ENCODE measurements at regions not wholly inside any gene's neighbourhood (a gene's known extent, or its start where the extent isn't known, plus 50 kb on each side); places are given as distances from the start of the nearest gene placed in this dataset.

GRCh38 chr22:34526681-34527080 is 539.3 kb upstream of the ISX start:
- TF ChIP-seq POLR2AphosphoS5 (IDR thresholded peaks at IDR 0.05) (no peak), CTCF (IDR thresholded peaks at IDR 0.05) (no peak), EP300 (IDR thresholded peaks at IDR 0.05; ENCODE audit: low read depth) (no peak), POLR2A (IDR thresholded peaks at IDR 0.05) (no peak)
- Histone ChIP-seq H3K27me3 (no peaks in the 10 kb centered on the region), H3K9me3 (no peaks in the 10 kb centered on the region), H3K36me3 (no peaks in the 10 kb centered on the region), H3K4me1 (no peaks in the 10 kb centered on the region), H3K4me3 (no peak overlapping the region), H3K27ac (no peak overlapping the region)
- WGBS, 2 donors (ENCODE audit: low coverage in 1 of 2), result 83 to 100% methylated on average over 2 of the region's 2 CpGs
- intact Hi-C loops (cut with DNase I; ENCODE audit: low total_unique reads) (no loop called here), in situ Hi-C loops (cut with MboI; ENCODE audit: low pct_ligation_motif_present in 1 of 4, low pct_unique_long_range_greater_than_20kb in 1 of 4, low sequenced_read_pairs in 3 of 4) (no loop called here)
- DNase-seq, result no peak

- H3K4me1 ChIP-seq, result no peaks in the 10 kb centered on the region
- TF ChIP-seq POLR2AphosphoS5 (IDR thresholded peaks at IDR 0.05) (no peak), EP300 (IDR thresholded peaks at IDR 0.05; ENCODE audit: low read depth) (no peak), CTCF (IDR thresholded peaks at IDR 0.05) (no peak), POLR2A (IDR thresholded peaks at IDR 0.05) (no peak)
- in situ Hi-C loops (cut with MboI; ENCODE audit: low pct_ligation_motif_present in 1 of 4, low pct_unique_long_range_greater_than_20kb in 1 of 4, low sequenced_read_pairs in 3 of 4), result no loop called here
- DNase-seq, result no peak
- intact Hi-C loops (cut with DNase I; ENCODE audit: low total_unique reads), result no loop called here
- no peaks in the 10 kb centered on the region for H3K36me3 ChIP-seq
- H3K9me3 ChIP-seq, result no peaks in the 10 kb centered on the region
- WGBS, 2 donors (ENCODE audit: low coverage in 1 of 2), result 9 to 23% methylated on average over 4 of the region's 4 CpGs
- H3K27ac ChIP-seq, result no peak overlapping the region
- no peaks in the 10 kb centered on the region for H3K27me3 ChIP-seq
- H3K4me3 ChIP-seq, result no peak overlapping the region
Observed at GRCh38 chr22:34534101-34534500, 531.9 kb upstream of the ISX start.

GRCh38 chr22:34567367-34567766 is 498.6 kb upstream of the ISX start:
- Histone ChIP-seq H3K36me3 (no peaks in the 10 kb centered on the region), H3K27me3 (no peaks in the 10 kb centered on the region), H3K27ac (no peak overlapping the region), H3K4me1 (no peaks in the 10 kb centered on the region), H3K4me3 (no peak overlapping the region), H3K9me3 (no peaks in the 10 kb centered on the region)
- in situ Hi-C loops (cut with MboI; ENCODE audit: low pct_ligation_motif_present in 1 of 4, low pct_unique_long_range_greater_than_20kb in 1 of 4, low sequenced_read_pairs in 3 of 4) (no loop called here), intact Hi-C loops (cut with DNase I; ENCODE audit: low total_unique reads) (no loop called here)
- TF ChIP-seq POLR2A (IDR thresholded peaks at IDR 0.05), result no peak
- TF ChIP-seq POLR2AphosphoS5 (IDR thresholded peaks at IDR 0.05), result no peak
- no peak for TF ChIP-seq EP300 (IDR thresholded peaks at IDR 0.05; ENCODE audit: low read depth)
- no peak for TF ChIP-seq CTCF (IDR thresholded peaks at IDR 0.05)
- WGBS, 2 donors (ENCODE audit: low coverage in 1 of 2), result 57 to 66% methylated on average over 2 to 4 of the region's 4 CpGs
- no peak for DNase-seq

- no peaks in the 10 kb centered on the region for H3K27me3 ChIP-seq
- no peaks in the 10 kb centered on the region for H3K36me3 ChIP-seq
- DNase-seq, result no peak
- H3K9me3 ChIP-seq, result no peaks in the 10 kb centered on the region
- in situ Hi-C loops (cut with MboI; ENCODE audit: low pct_ligation_motif_present in 1 of 4, low pct_unique_long_range_greater_than_20kb in 1 of 4, low sequenced_read_pairs in 3 of 4) (no loop called here), intact Hi-C loops (cut with DNase I; ENCODE audit: low total_unique reads) (no loop called here)
- H3K4me3 ChIP-seq, result no peak overlapping the region
- H3K4me1 ChIP-seq, result no peaks in the 10 kb centered on the region
- no peak overlapping the region for H3K27ac ChIP-seq
- TF ChIP-seq POLR2AphosphoS5 (IDR thresholded peaks at IDR 0.05) (no peak), POLR2A (IDR thresholded peaks at IDR 0.05) (no peak), CTCF (IDR thresholded peaks at IDR 0.05) (no peak), EP300 (IDR thresholded peaks at IDR 0.05; ENCODE audit: low read depth) (no peak)
- 58 to 66% methylated on average over 3 of the region's 3 CpGs for WGBS, 2 donors (ENCODE audit: low coverage in 1 of 2)
Observed at GRCh38 chr22:34570408-34570807, 495.6 kb upstream of the ISX start.
